ENCODE measurements at regions not wholly inside any gene's neighbourhood (a gene's known extent, or its start where the extent isn't known, plus 50 kb on each side); places are given as distances from the start of the nearest gene placed in this dataset.

- no peak for TF ChIP-seq CTCF (IDR thresholded peaks at IDR 0.05; ENCODE audit: insufficient read depth, low read length, poor library complexity, severe bottlenecking)
Measured at GRCh38 chr11:10996678-10997077, 138.8 kb upstream of the ZBED5 start.

GRCh38 chr11:10993640-10994039 lies 135.8 kb upstream of the ZBED5 start:
- TF ChIP-seq CTCF (IDR thresholded peaks at IDR 0.05; ENCODE audit: insufficient read depth, low read length, poor library complexity, severe bottlenecking), result no peak
- H3K27me3 ChIP-seq (replicated peaks; ENCODE audit: control insufficient read depth, insufficient read depth, low read length), result no peaks in the 10 kb centered on the region; the same call in 1 of the 2 replicates

More at GRCh38 chr11:10996678-10997077, 138.8 kb upstream of the ZBED5 start:
- Histone ChIP-seq H3K4me3 (replicated peaks; ENCODE audit: low read depth, low read length) (no peak overlapping the region), H3K27me3 (replicated peaks; ENCODE audit: control insufficient read depth, insufficient read depth, low read length) (no peaks in the 10 kb centered on the region; the same call in 1 of the 2 replicates), H3K36me3 (ENCODE audit: control insufficient read depth, insufficient read depth, low read length) (no peaks in the 10 kb centered on the region)
- DNase-seq (ENCODE audit: extremely low read depth, insufficient read length), result no peak

GRCh38 chr11:10993186-10993585 lies 135.3 kb upstream of the ZBED5 start:
- no peaks in the 10 kb centered on the region for H3K27me3 ChIP-seq (replicated peaks; ENCODE audit: control insufficient read depth, insufficient read depth, low read length)
- no peak for DNase-seq (ENCODE audit: extremely low read depth, insufficient read length)
- H3K36me3 ChIP-seq (ENCODE audit: control insufficient read depth, insufficient read depth, low read length), result no peaks in the 10 kb centered on the region
- TF ChIP-seq CTCF (IDR thresholded peaks at IDR 0.05; ENCODE audit: insufficient read depth, low read length, poor library complexity, severe bottlenecking), result no peak
- H3K4me3 ChIP-seq (replicated peaks; ENCODE audit: low read depth, low read length), result no peak overlapping the region

More at GRCh38 chr11:10993640-10994039, 135.8 kb upstream of the ZBED5 start:
- Histone ChIP-seq H3K36me3 (ENCODE audit: control insufficient read depth, insufficient read depth, low read length) (no peaks in the 10 kb centered on the region), H3K4me3 (replicated peaks; ENCODE audit: low read depth, low read length) (no peak overlapping the region)
- no peak for DNase-seq (ENCODE audit: extremely low read depth, insufficient read length)

GRCh38 chr11:10991393-10991792 lies 133.5 kb upstream of the ZBED5 start:
- no peak overlapping the region for H3K4me3 ChIP-seq (replicated peaks; ENCODE audit: low read depth, low read length)
- no peaks in the 10 kb centered on the region for H3K27me3 ChIP-seq (replicated peaks; ENCODE audit: control insufficient read depth, insufficient read depth, low read length)
- no peak for TF ChIP-seq CTCF (IDR thresholded peaks at IDR 0.05; ENCODE audit: insufficient read depth, low read length, poor library complexity, severe bottlenecking)
- no peaks in the 10 kb centered on the region for H3K36me3 ChIP-seq (ENCODE audit: control insufficient read depth, insufficient read depth, low read length)
- DNase-seq (ENCODE audit: extremely low read depth, insufficient read length), result no peak

GRCh38 chr11:10990637-10991193 lies 132.9 kb upstream of the ZBED5 start:
- Histone ChIP-seq H3K27me3 (replicated peaks; ENCODE audit: control insufficient read depth, insufficient read depth, low read length) (no peaks in the 10 kb centered on the region), H3K36me3 (ENCODE audit: control insufficient read depth, insufficient read depth, low read length) (no peaks in the 10 kb centered on the region), H3K4me3 (replicated peaks; ENCODE audit: low read depth, low read length) (no peak overlapping the region)
- no peak for TF ChIP-seq CTCF (IDR thresholded peaks at IDR 0.05; ENCODE audit: insufficient read depth, low read length, poor library complexity, severe bottlenecking)
- no peak for DNase-seq (ENCODE audit: extremely low read depth, insufficient read length)

GRCh38 chr11:10990160-10990559 lies 132.3 kb upstream of the ZBED5 start:
- DNase-seq (ENCODE audit: extremely low read depth, insufficient read length), result no peak
- TF ChIP-seq CTCF (IDR thresholded peaks at IDR 0.05; ENCODE audit: insufficient read depth, low read length, poor library complexity, severe bottlenecking), result no peak
- H3K4me3 ChIP-seq (replicated peaks; ENCODE audit: low read depth, low read length), result no peak overlapping the region
- no peaks in the 10 kb centered on the region for H3K27me3 ChIP-seq (replicated peaks; ENCODE audit: control insufficient read depth, insufficient read depth, low read length)
- no peaks in the 10 kb centered on the region for H3K36me3 ChIP-seq (ENCODE audit: control insufficient read depth, insufficient read depth, low read length)
